ENCODE measurements at regions not wholly inside any gene's neighbourhood (a gene's known extent, or its start where the extent isn't known, plus 50 kb on each side); places are given as distances from the start of the nearest gene placed in this dataset.

GRCh38 chr5:71834601-71835000 lies 115.5 kb downstream of the CARTPT start:
- Histone ChIP-seq H3K27ac (ENCODE audit: low read depth, low read length) (no peak overlapping the region), H3K4me3 (ENCODE audit: low read length in 3 of 3) (no peak overlapping the region), H3K9me3 (ENCODE audit: control insufficient read depth in 3 of 3, low read length in 3 of 3) (no peaks in the 10 kb centered on the region), H3K27me3 (ENCODE audit: control insufficient read depth in 3 of 3, insufficient read depth in 3 of 3, low read length in 3 of 3) (no peaks in the 10 kb centered on the region), H3K36me3 (ENCODE audit: control insufficient read depth in 3 of 3, insufficient read depth in 3 of 3, low read length in 3 of 3) (no peaks in the 10 kb centered on the region), H3K4me1 (ENCODE audit: control insufficient read depth in 3 of 3, insufficient read depth in 3 of 3, low read length in 3 of 3) (peaks cover 0 to 4% (median 3%) of the 10 kb centered on the region in 3 donors), H3K9ac (ENCODE audit: low read depth in 1 of 3, low read length in 3 of 3) (no peak overlapping the region)

- no peaks in the 10 kb centered on the region for H3K9me3 ChIP-seq (ENCODE audit: control insufficient read depth in 3 of 3, low read length in 3 of 3)
- no peaks in the 10 kb centered on the region for H3K4me1 ChIP-seq (ENCODE audit: control insufficient read depth in 3 of 3, insufficient read depth in 3 of 3, low read length in 3 of 3)
Measured at GRCh38 chr5:71836084-71836483, 117.0 kb downstream of the CARTPT start.

GRCh38 chr5:71836559-71837112 lies 117.6 kb downstream of the CARTPT start:
- no peaks in the 10 kb centered on the region for H3K9me3 ChIP-seq (ENCODE audit: control insufficient read depth in 3 of 3, low read length in 3 of 3)
- H3K4me3 ChIP-seq (ENCODE audit: low read length in 3 of 3) = no peak overlapping the region
- H3K27me3 ChIP-seq (ENCODE audit: control insufficient read depth in 3 of 3, insufficient read depth in 3 of 3, low read length in 3 of 3) = no peaks in the 10 kb centered on the region
- no peak overlapping the region for H3K27ac ChIP-seq (ENCODE audit: low read depth, low read length)
- no peaks in the 10 kb centered on the region for H3K36me3 ChIP-seq (ENCODE audit: control insufficient read depth in 3 of 3, insufficient read depth in 3 of 3, low read length in 3 of 3)
- H3K9ac ChIP-seq (ENCODE audit: low read depth in 1 of 3, low read length in 3 of 3) = no peak overlapping the region
- no peaks in the 10 kb centered on the region for H3K4me1 ChIP-seq (ENCODE audit: control insufficient read depth in 3 of 3, insufficient read depth in 3 of 3, low read length in 3 of 3)

More at GRCh38 chr5:71836084-71836483, 117.0 kb downstream of the CARTPT start:
- H3K9ac ChIP-seq (ENCODE audit: low read depth in 1 of 3, low read length in 3 of 3) = no peak overlapping the region
- H3K27me3 ChIP-seq (ENCODE audit: control insufficient read depth in 3 of 3, insufficient read depth in 3 of 3, low read length in 3 of 3) = no peaks in the 10 kb centered on the region
- no peak overlapping the region for H3K27ac ChIP-seq (ENCODE audit: low read depth, low read length)
- H3K36me3 ChIP-seq (ENCODE audit: control insufficient read depth in 3 of 3, insufficient read depth in 3 of 3, low read length in 3 of 3) = no peaks in the 10 kb centered on the region
- H3K4me3 ChIP-seq (ENCODE audit: low read length in 3 of 3) = no peak overlapping the region

- H3K36me3 ChIP-seq (ENCODE audit: control insufficient read depth in 3 of 3, insufficient read depth in 3 of 3, low read length in 3 of 3) = no peaks in the 10 kb centered on the region
- no peaks in the 10 kb centered on the region for H3K4me1 ChIP-seq (ENCODE audit: control insufficient read depth in 3 of 3, insufficient read depth in 3 of 3, low read length in 3 of 3)
- no peak overlapping the region for H3K9ac ChIP-seq (ENCODE audit: low read depth in 1 of 3, low read length in 3 of 3)
- H3K4me3 ChIP-seq (ENCODE audit: low read length in 3 of 3) = no peak overlapping the region
- no peaks in the 10 kb centered on the region for H3K27me3 ChIP-seq (ENCODE audit: control insufficient read depth in 3 of 3, insufficient read depth in 3 of 3, low read length in 3 of 3)
- H3K9me3 ChIP-seq (ENCODE audit: control insufficient read depth in 3 of 3, low read length in 3 of 3) = no peaks in the 10 kb centered on the region
- H3K27ac ChIP-seq (ENCODE audit: low read depth, low read length) = no peak overlapping the region
Measured at GRCh38 chr5:71838286-71838685, 119.2 kb downstream of the CARTPT start.

- H3K9ac ChIP-seq (ENCODE audit: low read depth in 1 of 3, low read length in 3 of 3) = no peak overlapping the region
- H3K4me3 ChIP-seq (ENCODE audit: low read length in 3 of 3) = no peak overlapping the region
- no peaks in the 10 kb centered on the region for H3K4me1 ChIP-seq (ENCODE audit: control insufficient read depth in 3 of 3, insufficient read depth in 3 of 3, low read length in 3 of 3)
- no peaks in the 10 kb centered on the region for H3K9me3 ChIP-seq (ENCODE audit: control insufficient read depth in 3 of 3, low read length in 3 of 3)
- H3K27me3 ChIP-seq (ENCODE audit: control insufficient read depth in 3 of 3, insufficient read depth in 3 of 3, low read length in 3 of 3) = no peaks in the 10 kb centered on the region
- no peaks in the 10 kb centered on the region for H3K36me3 ChIP-seq (ENCODE audit: control insufficient read depth in 3 of 3, insufficient read depth in 3 of 3, low read length in 3 of 3)
- H3K27ac ChIP-seq (ENCODE audit: low read depth, low read length) = no peak overlapping the region
Measured at GRCh38 chr5:71839096-71839884, 120.2 kb downstream of the CARTPT start.

- Histone ChIP-seq H3K4me1 (ENCODE audit: control insufficient read depth in 3 of 3, insufficient read depth in 3 of 3, low read length in 3 of 3) (no peaks in the 10 kb centered on the region), H3K4me3 (ENCODE audit: low read length in 3 of 3) (no peak overlapping the region), H3K9ac (ENCODE audit: low read depth in 1 of 3, low read length in 3 of 3) (no peak overlapping the region), H3K27ac (ENCODE audit: low read depth, low read length) (no peak overlapping the region), H3K36me3 (ENCODE audit: control insufficient read depth in 3 of 3, insufficient read depth in 3 of 3, low read length in 3 of 3) (no peaks in the 10 kb centered on the region), H3K27me3 (ENCODE audit: control insufficient read depth in 3 of 3, insufficient read depth in 3 of 3, low read length in 3 of 3) (no peaks in the 10 kb centered on the region), H3K9me3 (ENCODE audit: control insufficient read depth in 3 of 3, low read length in 3 of 3) (no peaks in the 10 kb centered on the region)
Measured at GRCh38 chr5:71841107-71841506, 122.0 kb downstream of the CARTPT start.

- Histone ChIP-seq H3K9ac (ENCODE audit: low read depth in 1 of 3, low read length in 3 of 3) (no peak overlapping the region), H3K4me3 (ENCODE audit: low read length in 3 of 3) (no peak overlapping the region)
Measured at GRCh38 chr5:71843111-71843510, 124.0 kb downstream of the CARTPT start.

GRCh38 chr5:71844862-71845261 lies 125.8 kb downstream of the CARTPT start:
- H3K27me3 ChIP-seq (ENCODE audit: control insufficient read depth in 3 of 3, insufficient read depth in 3 of 3, low read length in 3 of 3) = no peaks in the 10 kb centered on the region
- no peak overlapping the region for H3K4me3 ChIP-seq (ENCODE audit: low read length in 3 of 3)
- H3K27ac ChIP-seq (ENCODE audit: low read depth, low read length) = no peak overlapping the region
- peaks cover 0 to 3% (median 0%) of the 10 kb centered on the region in 3 donors for H3K9me3 ChIP-seq (ENCODE audit: control insufficient read depth in 3 of 3, low read length in 3 of 3)
- no peak overlapping the region for H3K9ac ChIP-seq (ENCODE audit: low read depth in 1 of 3, low read length in 3 of 3)
- H3K4me1 ChIP-seq (ENCODE audit: control insufficient read depth in 3 of 3, insufficient read depth in 3 of 3, low read length in 3 of 3) = no peaks in the 10 kb centered on the region
- H3K36me3 ChIP-seq (ENCODE audit: control insufficient read depth in 3 of 3, insufficient read depth in 3 of 3, low read length in 3 of 3) = no peaks in the 10 kb centered on the region

More at GRCh38 chr5:71843111-71843510, 124.0 kb downstream of the CARTPT start:
- Histone ChIP-seq H3K27me3 (ENCODE audit: control insufficient read depth in 3 of 3, insufficient read depth in 3 of 3, low read length in 3 of 3) (no peaks in the 10 kb centered on the region), H3K27ac (ENCODE audit: low read depth, low read length) (no peak overlapping the region), H3K4me1 (ENCODE audit: control insufficient read depth in 3 of 3, insufficient read depth in 3 of 3, low read length in 3 of 3) (no peaks in the 10 kb centered on the region), H3K36me3 (ENCODE audit: control insufficient read depth in 3 of 3, insufficient read depth in 3 of 3, low read length in 3 of 3) (no peaks in the 10 kb centered on the region), H3K9me3 (ENCODE audit: control insufficient read depth in 3 of 3, low read length in 3 of 3) (no peaks in the 10 kb centered on the region)

- Histone ChIP-seq H3K4me3 (ENCODE audit: low read length in 3 of 3) (no peak overlapping the region), H3K9me3 (ENCODE audit: control insufficient read depth in 3 of 3, low read length in 3 of 3) (peaks cover 0 to 4% (median 2%) of the 10 kb centered on the region in 3 donors), H3K36me3 (ENCODE audit: control insufficient read depth in 3 of 3, insufficient read depth in 3 of 3, low read length in 3 of 3) (no peaks in the 10 kb centered on the region), H3K27me3 (ENCODE audit: control insufficient read depth in 3 of 3, insufficient read depth in 3 of 3, low read length in 3 of 3) (no peaks in the 10 kb centered on the region), H3K4me1 (ENCODE audit: control insufficient read depth in 3 of 3, insufficient read depth in 3 of 3, low read length in 3 of 3) (no peaks in the 10 kb centered on the region), H3K27ac (ENCODE audit: low read depth, low read length) (no peak overlapping the region), H3K9ac (ENCODE audit: low read depth in 1 of 3, low read length in 3 of 3) (no peak overlapping the region)
Measured at GRCh38 chr5:71859515-71859914, 140.4 kb downstream of the CARTPT start.

GRCh38 chr5:71860048-71860447 lies 141.0 kb downstream of the CARTPT start:
- Histone ChIP-seq H3K27me3 (ENCODE audit: control insufficient read depth in 3 of 3, insufficient read depth in 3 of 3, low read length in 3 of 3) (no peaks in the 10 kb centered on the region), H3K9me3 (ENCODE audit: control insufficient read depth in 3 of 3, low read length in 3 of 3) (peaks cover 0 to 4% (median 0%) of the 10 kb centered on the region in 3 donors), H3K4me1 (ENCODE audit: control insufficient read depth in 3 of 3, insufficient read depth in 3 of 3, low read length in 3 of 3) (no peaks in the 10 kb centered on the region), H3K27ac (ENCODE audit: low read depth, low read length) (no peak overlapping the region), H3K4me3 (ENCODE audit: low read length in 3 of 3) (no peak overlapping the region), H3K9ac (ENCODE audit: low read depth in 1 of 3, low read length in 3 of 3) (no peak overlapping the region), H3K36me3 (ENCODE audit: control insufficient read depth in 3 of 3, insufficient read depth in 3 of 3, low read length in 3 of 3) (no peaks in the 10 kb centered on the region)
